Smooth muscle cell of the brain vasculature (primary cell): ENCODE measurements at regions not wholly inside any gene's neighbourhood (a gene's known extent, or its start where the extent isn't known, plus 50 kb on each side); places are given as distances from the start of the nearest gene placed in this dataset.
"Not testable (repeated sequence)": the region's sequence is repeated elsewhere in the genome, so short reads cannot be mapped to it uniquely, and the experiment has no call there.

Experiments used
- DNase-seq: peaks from one replicate; pipeline ENCODE4 v3.0.0-alpha.2; 2012; ENCODE audit warnings: low read depth, low spot score

DNA sequence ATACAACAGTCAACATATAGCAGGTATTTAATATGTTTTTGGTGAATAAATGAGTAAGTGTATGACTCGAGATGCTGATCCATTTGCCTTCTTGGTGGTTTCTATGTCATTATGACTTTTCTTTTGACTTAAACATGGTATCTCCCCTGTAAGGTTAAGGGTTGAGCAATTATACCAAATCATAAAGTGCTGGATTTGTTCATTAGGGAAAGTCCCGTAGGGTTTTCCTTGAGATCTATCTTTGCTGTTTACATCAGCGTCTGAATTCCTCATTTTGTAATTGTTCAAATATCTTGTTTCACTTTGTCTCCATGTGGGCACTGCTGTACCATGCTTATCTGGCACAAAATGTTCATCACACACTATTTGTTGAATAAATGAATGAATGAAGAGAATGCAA, 562.6 kb downstream of the EDEM1 start:
- no peak for DNase-seq

GRCh38 chr3:5750874-5751640, 563.5 kb downstream of the EDEM1 start:
- DNase-seq, result no peak

- DNase-seq, result no peak
Observed at GRCh38 chr3:5754602-5755001, 567.1 kb downstream of the EDEM1 start.

- DNase-seq, result no peak
Observed at GRCh38 chr3:5756443-5756842, 568.9 kb downstream of the EDEM1 start.

DNA sequence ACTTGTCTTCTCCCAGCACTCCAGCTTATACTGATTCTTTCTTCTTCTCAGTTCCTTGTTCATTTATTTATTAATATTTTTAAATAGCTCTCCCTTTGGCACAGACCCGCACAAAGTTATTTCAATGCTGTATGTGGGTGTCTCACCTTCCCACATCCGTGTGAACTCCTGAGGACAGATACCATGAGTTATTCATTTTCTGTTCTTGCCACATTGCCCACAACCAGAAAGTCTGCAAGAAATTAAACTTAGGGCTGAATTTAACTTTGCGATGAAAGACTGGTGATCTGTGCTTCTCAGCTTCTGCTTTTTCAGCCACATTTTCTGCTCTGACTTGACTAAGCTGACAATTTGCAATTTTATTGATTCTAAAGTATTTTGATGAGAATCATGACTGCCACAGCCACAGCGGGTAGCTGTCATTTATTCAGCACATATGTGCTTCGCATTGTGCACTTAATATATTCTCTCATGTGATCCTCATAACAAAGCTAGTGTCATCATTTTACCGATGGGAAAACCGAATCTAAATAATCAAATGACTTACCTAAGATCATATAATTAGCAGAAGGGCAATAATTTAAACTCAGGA, 569.8 kb downstream of the EDEM1 start:
- DNase-seq, result no peak

DNA sequence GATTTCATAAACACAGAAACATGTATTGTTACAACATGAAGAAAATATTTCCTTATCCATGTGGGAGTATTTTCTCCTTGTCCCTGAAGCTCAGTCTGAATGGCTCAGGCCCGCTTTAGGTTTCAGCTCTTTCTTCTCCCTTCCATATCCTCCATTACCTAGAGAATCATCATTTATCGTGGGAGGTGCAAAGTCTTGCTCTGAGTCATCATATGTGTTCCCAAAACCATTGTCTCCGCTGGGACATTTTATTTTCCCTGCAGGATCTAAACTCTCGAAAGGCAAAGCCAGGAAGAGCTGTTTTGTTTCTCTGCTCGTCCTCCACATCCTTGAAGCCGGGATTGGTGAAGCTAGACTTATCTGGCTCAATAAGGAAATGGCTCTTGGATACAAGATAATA, 571.2 kb downstream of the EDEM1 start:
- no peak for DNase-seq

DNA sequence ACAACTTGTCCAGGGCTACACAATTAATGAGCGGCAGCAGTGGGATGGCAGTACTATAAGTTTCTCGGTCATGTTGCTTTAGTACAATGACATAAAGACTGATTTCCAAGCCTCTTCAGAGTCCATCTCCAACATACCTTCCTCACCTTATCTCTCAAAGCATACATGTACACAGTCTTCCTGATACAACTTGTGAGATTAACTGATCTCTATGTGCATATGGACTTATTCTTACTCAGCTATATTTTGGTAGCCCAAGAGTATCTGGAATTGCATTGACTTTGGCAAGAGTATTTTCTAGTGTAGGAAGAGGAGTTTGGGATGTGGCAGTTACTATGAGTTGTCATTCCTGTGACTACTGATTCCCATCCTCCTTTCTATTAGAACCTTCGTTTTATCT, 575.0 kb downstream of the EDEM1 start:
- DNase-seq, result no peak

DNA sequence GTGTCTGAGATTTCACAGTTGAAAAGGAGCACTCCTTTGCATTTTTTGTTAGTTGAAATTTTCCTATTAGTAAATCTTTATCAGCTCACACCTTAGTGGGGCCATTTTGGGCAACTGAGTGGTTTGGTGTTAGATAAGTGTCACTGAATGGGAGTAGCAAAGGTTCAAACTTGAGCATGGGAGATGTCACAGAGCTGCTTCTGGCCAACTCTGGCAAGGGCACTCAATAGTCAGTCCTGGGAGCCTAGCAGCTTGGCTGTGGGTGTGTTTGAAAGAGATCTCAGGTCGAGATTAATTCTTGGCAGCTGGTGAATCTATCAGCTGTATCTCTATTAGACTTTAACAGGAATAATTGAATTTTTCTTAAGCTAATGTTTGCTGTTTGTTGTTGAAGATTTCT, 579.3 kb downstream of the EDEM1 start:
- DNase-seq, result no peak

GRCh38 chr3:5767304-5767703, 579.8 kb downstream of the EDEM1 start:
- DNase-seq, result no peak

GRCh38 chr3:5768281-5768945, 580.9 kb downstream of the EDEM1 start:
- DNase-seq, result no peak

GRCh38 chr3:5769825-5770224, 582.3 kb downstream of the EDEM1 start:
- DNase-seq, result no peak

DNA sequence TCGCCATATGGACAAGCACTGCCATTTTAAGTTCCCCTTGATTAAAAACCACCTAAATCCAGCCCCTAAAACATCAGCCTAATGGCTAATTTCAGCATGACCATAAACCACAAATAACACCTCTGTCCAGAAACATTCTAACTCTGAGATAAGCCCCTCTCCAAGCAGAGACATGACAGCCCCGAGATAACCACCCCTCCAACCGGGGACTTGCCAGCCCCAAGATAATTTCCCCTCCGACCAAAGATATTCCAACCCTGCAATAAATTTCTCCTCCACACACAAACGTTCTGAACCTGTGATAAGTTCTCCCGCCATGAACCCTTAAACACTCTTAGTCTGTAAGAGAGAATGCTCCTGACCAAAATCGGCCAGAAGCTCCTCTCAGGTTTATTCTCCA, 586.8 kb downstream of the EDEM1 start:
- no peak for DNase-seq

- not testable (repeated sequence) for DNase-seq
Observed at GRCh38 chr3:5775100-5775499, 587.6 kb downstream of the EDEM1 start.

DNA sequence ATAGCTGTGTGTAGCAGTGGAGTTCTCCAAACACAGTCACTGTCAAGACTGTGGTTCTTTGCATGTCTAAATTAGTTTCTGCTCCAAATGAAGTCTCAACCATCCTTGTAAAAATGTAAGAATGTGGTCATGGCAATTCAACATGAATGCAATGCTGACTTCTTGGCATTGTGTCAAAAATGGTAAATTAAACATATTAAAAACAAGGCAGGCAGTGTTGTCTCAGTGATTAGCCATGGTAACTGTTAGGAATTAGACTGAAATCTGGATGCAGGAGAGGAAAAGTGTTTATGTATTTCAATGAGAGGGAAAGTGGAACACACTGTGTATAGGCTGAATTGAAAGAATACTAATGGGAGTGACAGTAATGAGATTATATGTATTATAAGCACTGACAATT, 597.2 kb downstream of the EDEM1 start:
- no peak for DNase-seq

- DNase-seq, result no peak
Observed at GRCh38 chr3:5787861-5788488, 600.5 kb downstream of the EDEM1 start.

GRCh38 chr3:5788496-5788895, 601.0 kb downstream of the EDEM1 start:
- no peak for DNase-seq

DNA sequence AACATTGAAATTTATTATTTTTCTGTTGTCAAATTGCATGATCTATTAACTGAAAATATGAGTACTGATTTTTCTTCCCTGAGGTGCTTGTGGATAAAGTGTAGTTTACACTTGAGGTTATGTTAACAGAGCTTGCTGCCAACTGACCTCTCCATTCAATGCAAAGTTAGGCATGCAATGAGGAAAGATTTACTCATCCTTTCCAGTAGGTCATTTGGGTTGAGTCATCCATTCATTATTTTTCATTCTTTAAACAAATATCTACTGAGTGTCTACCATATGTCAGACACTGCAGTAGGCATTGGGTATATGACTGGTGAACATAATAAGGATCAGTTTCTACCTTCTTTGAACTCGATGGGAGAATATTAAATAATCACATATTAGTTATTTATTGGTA, 604.1 kb downstream of the EDEM1 start:
- DNase-seq, result no peak

- no peak for DNase-seq
Observed at GRCh38 chr3:5796541-5796940, 609.0 kb downstream of the EDEM1 start.

GRCh38 chr3:5798809-5799208, 611.3 kb downstream of the EDEM1 start:
- DNase-seq, result no peak

- no peak for DNase-seq
Observed at GRCh38 chr3:5799398-5799797, 611.9 kb downstream of the EDEM1 start.

- no peak for DNase-seq
Observed at GRCh38 chr3:5800965-5801364, 613.5 kb downstream of the EDEM1 start.

- no peak for DNase-seq
Observed at GRCh38 chr3:5806192-5806591, 618.7 kb downstream of the EDEM1 start.
